Bronchial epithelial cell (primary cell): ENCODE measurements at regions not wholly inside any gene's neighbourhood (a gene's known extent, or its start where the extent isn't known, plus 50 kb on each side); places are given as distances from the start of the nearest gene placed in this dataset.

Experiments used
- DNase-seq: peaks from one replicate; pipeline ENCODE4 v3.0.0-alpha.2; 2010; ENCODE audit warnings: low read depth
- FAIRE-seq: peaks from 2 replicates; lab custom pipeline; 2011; peaks lifted over from hg19 to GRCh38; lab: Jason Lieb, UNC
- H3K27me3 ChIP-seq: 2 replicates; pipeline ENCODE4 v1.5.1; 2011; ENCODE audit warnings: low read length; ENCODE audit not compliant: control insufficient read depth, insufficient read depth
- H3K36me3 ChIP-seq: 2 replicates; pipeline ENCODE4 v1.5.1; 2011; ENCODE audit warnings: low read length; ENCODE audit not compliant: control insufficient read depth, insufficient read depth
- H3K4me3 ChIP-seq: 2 replicates; pipeline ENCODE4 v1.5.1; 2011; ENCODE audit warnings: mild to moderate bottlenecking, low read depth, low read length, control low read depth
- CTCF ChIP-seq: IDR thresholded peaks from 2 replicates; pipeline ENCODE4 v1.5.1; 2011; ENCODE audit warnings: mild to moderate bottlenecking, moderate library complexity, low read length, control low read depth, inconsistent platforms; ENCODE audit not compliant: insufficient read depth, severe bottlenecking

GRCh38 chr1:220990427-220991339 is 111.4 kb downstream of the HLX start:
- TF ChIP-seq CTCF, result no peak
- FAIRE-seq (no peak), DNase-seq (peak; percentile 20)
- no peaks in the 10 kb centered on the region for H3K36me3 ChIP-seq
- H3K27me3 ChIP-seq, result no peaks in the 10 kb centered on the region
- H3K4me3 ChIP-seq, result no peak overlapping the region

GRCh38 chr1:220991506-220991905 is 112.3 kb downstream of the HLX start:
- H3K36me3 ChIP-seq, result no peaks in the 10 kb centered on the region
- no peak for TF ChIP-seq CTCF
- no peak overlapping the region for H3K4me3 ChIP-seq
- no peak for DNase-seq
- FAIRE-seq, result no peak
- H3K27me3 ChIP-seq, result no peaks in the 10 kb centered on the region

- Histone ChIP-seq H3K27me3 (no peaks in the 10 kb centered on the region), H3K4me3 (no peak overlapping the region), H3K36me3 (no peaks in the 10 kb centered on the region)
- FAIRE-seq, result no peak
- TF ChIP-seq CTCF, result no peak
- no peak for DNase-seq
These were observed 112.9 kb downstream of the HLX start for GRCh38 chr1:220991959-220992704.

GRCh38 chr1:220992705-220993052 is 113.4 kb downstream of the HLX start:
- peak; percentile 72 for FAIRE-seq
- H3K27me3 ChIP-seq, result no peaks in the 10 kb centered on the region
- no peak for TF ChIP-seq CTCF

GRCh38 chr1:220994671-220995070 is 115.4 kb downstream of the HLX start:
- TF ChIP-seq CTCF, result no peak
- H3K36me3 ChIP-seq, result no peaks in the 10 kb centered on the region
- FAIRE-seq (no peak), DNase-seq (no peak)
- H3K27me3 ChIP-seq, result no peaks in the 10 kb centered on the region
- H3K4me3 ChIP-seq, result no peak overlapping the region

More at GRCh38 chr1:220992705-220993052, 113.4 kb downstream of the HLX start:
- no peaks in the 10 kb centered on the region for H3K36me3 ChIP-seq
- DNase-seq, result no peak
- H3K4me3 ChIP-seq, result no peak overlapping the region
